DMS79 treated with DMSO at 0.1 percent for 48 hours (cell line): ENCODE measurements at regions not wholly inside any gene's neighbourhood (a gene's known extent, or its start where the extent isn't known, plus 50 kb on each side); places are given as distances from the start of the nearest gene placed in this dataset.

Experiments used
- DNase-seq: peaks from one replicate; lab custom pipeline; 2025; lab: John Stamatoyannopoulos, UW

- no peak for DNase-seq
These were observed 170.2 kb upstream of the IL12A start for GRCh38 chr3:159818399-159818798.

GRCh38 chr3:159818997-159819500 lies 169.6 kb upstream of the IL12A start:
- DNase-seq = no peak

- no peak for DNase-seq
These were observed 169.0 kb upstream of the IL12A start for GRCh38 chr3:159819676-159820075.

- DNase-seq = peak; percentile 96
These were observed 167.5 kb upstream of the IL12A start for GRCh38 chr3:159821110-159821509.

GRCh38 chr3:159821736-159822135 lies 166.9 kb upstream of the IL12A start:
- no peak for DNase-seq

GRCh38 chr3:159823780-159824179 lies 164.9 kb upstream of the IL12A start:
- peak; percentile 95 for DNase-seq

GRCh38 chr3:159824333-159824732 lies 164.3 kb upstream of the IL12A start:
- DNase-seq = no peak

GRCh38 chr3:159825216-159825854 lies 163.3 kb upstream of the IL12A start:
- peak; percentile 97 for DNase-seq

GRCh38 chr3:159828542-159828943 lies 160.1 kb upstream of the IL12A start:
- DNase-seq = peak; percentile 89

GRCh38 chr3:159829056-159829455 lies 159.6 kb upstream of the IL12A start:
- DNase-seq = peak; percentile 55

GRCh38 chr3:159829539-159830227 lies 159.0 kb upstream of the IL12A start:
- DNase-seq = peak; percentile 92

- DNase-seq = no peak
These were observed 158.0 kb upstream of the IL12A start for GRCh38 chr3:159830523-159831154.

- no peak for DNase-seq
These were observed 157.2 kb upstream of the IL12A start for GRCh38 chr3:159831466-159831865.

- DNase-seq = no peak
These were observed 156.6 kb upstream of the IL12A start for GRCh38 chr3:159832024-159832423.

- no peak for DNase-seq
These were observed 153.5 kb upstream of the IL12A start for GRCh38 chr3:159835126-159835525.

GRCh38 chr3:159837725-159838124 lies 150.9 kb upstream of the IL12A start:
- DNase-seq = no peak

- DNase-seq = no peak
These were observed 149.7 kb upstream of the IL12A start for GRCh38 chr3:159838938-159839337.

- no peak for DNase-seq
These were observed 148.9 kb upstream of the IL12A start, which contains the start of gene SCHIP1 for GRCh38 chr3:159839561-159840379. Gene SCHIP1, plus strand, starts transcription at chr3:159839861.

GRCh38 chr3:159840703-159841299 lies 147.8 kb upstream of the IL12A start:
- DNase-seq = peak; percentile 34

- DNase-seq = no peak
These were observed 146.9 kb upstream of the IL12A start for GRCh38 chr3:159841766-159842165.

GRCh38 chr3:159843840-159844730 lies 144.6 kb upstream of the IL12A start:
- peak; percentile 38 for DNase-seq
